B cell (primary cell): ENCODE measurements at regions not wholly inside any gene's neighbourhood (a gene's known extent, or its start where the extent isn't known, plus 50 kb on each side); places are given as distances from the start of the nearest gene placed in this dataset.

Experiments
- CTCF ChIP-seq: fragments of 200-600 bp; IDR thresholded peaks from one replicate; pipeline ENCODE4 v1.8.0; 2022; ENCODE audit warnings: antibody characterized with exemption, mild to moderate bottlenecking
- EZH2 ChIP-seq: IDR thresholded peaks from 2 replicates; pipeline ENCODE4 v1.6.1; 2012; ENCODE audit warnings: borderline replicate concordance, low read depth, mild to moderate bottlenecking, moderate library complexity, low read length; ENCODE audit not compliant: insufficient read depth, poor library complexity, severe bottlenecking

- no peak for TF ChIP-seq CTCF
- TF ChIP-seq EZH2, result no peak
These were observed 66.4 kb downstream of the IGLL1 start for GRCh38 chr22:23513705-23514104.
